ENCODE measurements at regions not wholly inside any gene's neighbourhood (a gene's known extent, or its start where the extent isn't known, plus 50 kb on each side); places are given as distances from the start of the nearest gene placed in this dataset.

DNA sequence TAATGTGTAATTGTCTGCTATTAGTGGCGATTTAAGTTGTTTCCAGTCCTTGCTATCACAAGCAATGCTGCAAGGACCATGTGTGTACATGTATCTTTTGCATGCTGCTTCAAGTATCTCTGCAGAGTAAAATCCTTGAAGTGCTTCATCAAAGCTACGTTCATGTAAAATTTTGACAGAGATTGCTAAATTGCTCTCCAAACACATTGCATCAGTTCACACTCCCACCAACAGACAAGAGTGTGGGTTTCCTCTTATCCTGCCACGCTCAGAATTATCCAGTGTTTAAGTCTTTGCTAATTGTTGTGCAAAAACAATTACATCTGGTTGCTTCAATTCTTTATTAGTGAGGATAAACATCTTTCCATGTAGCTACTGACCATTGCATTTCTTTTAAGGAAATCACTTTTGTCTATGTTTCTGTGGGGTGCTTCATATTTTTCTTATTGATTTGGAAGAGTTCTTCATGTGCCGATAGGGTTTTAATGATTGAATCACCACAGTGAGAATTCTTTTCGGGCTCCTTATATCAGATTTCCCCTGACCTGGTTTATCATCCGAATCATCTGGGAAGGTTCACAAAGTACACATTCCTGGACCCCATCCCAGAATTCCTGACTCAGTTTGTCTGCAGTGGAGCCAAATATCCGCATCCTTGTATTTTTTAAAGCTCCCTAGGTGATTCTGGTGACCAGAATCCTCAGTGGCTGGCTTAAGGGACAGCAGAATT, 56.3 kb upstream of the GALNT2 start:
- H3K36me3 Mint-ChIP-seq = no peaks in the 10 kb centered on the region
- no peak overlapping the region for H3K27ac Mint-ChIP-seq
- H3K4me1 Mint-ChIP-seq = no peaks in the 10 kb centered on the region
- DNase-seq = no peak
- CTCF ChIA-PET = no interaction called here
- peaks cover 26% of the 10 kb centered on the region for H3K27me3 Mint-ChIP-seq
- H3K9me3 Mint-ChIP-seq = no peaks in the 10 kb centered on the region
- H3K4me3 Mint-ChIP-seq = no peak overlapping the region

DNA sequence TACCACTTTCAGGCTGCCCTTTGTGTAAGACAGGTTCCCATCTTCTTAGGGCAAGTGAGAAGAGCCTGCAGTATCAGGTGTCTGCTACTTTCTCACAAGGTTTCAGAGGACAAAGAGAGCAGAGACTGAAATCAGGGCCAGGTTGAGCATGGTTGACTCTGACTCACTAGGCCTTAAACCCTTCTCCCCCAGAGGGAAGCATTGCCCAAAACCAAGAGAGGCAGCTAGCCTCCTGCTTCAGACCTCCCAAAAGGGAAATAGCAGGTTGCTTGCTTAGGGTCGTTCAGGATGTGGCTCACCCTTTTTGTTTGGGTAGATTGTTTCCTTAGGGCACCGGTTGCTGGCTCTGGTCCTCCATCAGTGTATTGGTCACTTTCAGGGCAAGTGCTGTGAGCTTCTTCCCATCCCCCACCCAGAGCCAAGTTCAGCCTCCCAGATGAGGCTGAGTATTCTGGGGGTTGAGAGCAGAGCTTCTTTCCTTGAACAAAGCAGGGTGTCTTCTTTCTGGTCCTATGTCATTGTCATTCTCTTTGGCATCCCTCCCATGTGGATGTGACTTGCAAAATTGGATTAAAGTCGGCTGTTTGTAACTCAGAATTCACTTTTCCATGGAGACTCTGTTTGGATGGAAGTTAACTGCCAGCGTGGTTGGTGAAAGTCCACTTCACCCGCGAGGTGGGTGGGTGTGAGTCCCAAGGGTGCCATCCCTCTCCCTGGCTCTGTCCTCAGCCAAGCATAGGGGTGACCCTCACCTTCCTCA, 55.5 kb upstream of the GALNT2 start:
- H3K4me3 Mint-ChIP-seq = no peak overlapping the region
- CTCF ChIA-PET = no interaction called here
- H3K27ac Mint-ChIP-seq = no peak overlapping the region
- H3K36me3 Mint-ChIP-seq = no peaks in the 10 kb centered on the region
- H3K4me1 Mint-ChIP-seq = no peaks in the 10 kb centered on the region
- H3K27me3 Mint-ChIP-seq = peaks cover 26% of the 10 kb centered on the region
- H3K9me3 Mint-ChIP-seq = no peaks in the 10 kb centered on the region
- no peak for DNase-seq

DNA sequence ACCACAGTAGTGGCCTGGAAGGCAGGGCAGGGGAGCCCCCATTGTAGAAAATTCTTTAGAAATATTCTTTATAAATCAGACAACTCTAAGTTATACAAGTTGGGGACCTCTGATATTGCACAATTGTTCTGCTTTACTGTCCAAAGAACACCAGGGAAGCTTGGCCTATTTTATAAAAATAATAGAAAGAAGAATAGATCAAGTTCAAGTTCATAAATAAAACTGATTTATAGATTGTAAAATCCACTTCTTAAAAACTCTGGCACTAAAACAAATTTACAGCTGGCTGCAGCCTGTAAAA, 55.0 kb upstream of the GALNT2 start:
- CTCF ChIA-PET = no interaction called here
- Mint-ChIP-seq H3K4me3 (no peak overlapping the region), H3K36me3 (no peaks in the 10 kb centered on the region), H3K27ac (no peak overlapping the region), H3K27me3 (peaks cover 21% of the 10 kb centered on the region), H3K4me1 (no peaks in the 10 kb centered on the region), H3K9me3 (no peaks in the 10 kb centered on the region)
- DNase-seq = no peak

DNA sequence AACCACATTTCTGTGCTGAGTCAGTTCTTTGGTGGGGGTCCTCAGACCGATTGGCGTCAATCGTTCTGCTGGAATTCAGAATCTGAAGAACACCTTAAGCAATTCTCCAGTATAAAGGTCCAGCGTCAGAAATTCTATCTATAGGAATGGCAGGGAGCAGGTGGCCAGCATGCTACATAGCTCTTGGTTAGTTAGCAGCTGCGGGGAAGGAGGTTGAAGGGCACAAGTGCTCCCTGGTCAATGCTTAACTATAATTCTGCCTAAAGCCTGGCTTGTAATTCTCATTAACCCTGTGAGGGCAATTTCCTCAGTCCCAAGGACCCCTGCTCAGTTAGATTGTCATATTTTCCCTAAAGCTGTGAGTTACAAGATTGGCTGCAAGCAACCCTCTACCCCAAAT, 54.3 kb upstream of the GALNT2 start:
- no peaks in the 10 kb centered on the region for H3K36me3 Mint-ChIP-seq
- CTCF ChIA-PET = no interaction called here
- no peaks in the 10 kb centered on the region for H3K9me3 Mint-ChIP-seq
- H3K27ac Mint-ChIP-seq = no peak overlapping the region
- no peak overlapping the region for H3K4me3 Mint-ChIP-seq
- DNase-seq = no peak
- H3K4me1 Mint-ChIP-seq = no peaks in the 10 kb centered on the region
- peaks cover 17% of the 10 kb centered on the region for H3K27me3 Mint-ChIP-seq

DNA sequence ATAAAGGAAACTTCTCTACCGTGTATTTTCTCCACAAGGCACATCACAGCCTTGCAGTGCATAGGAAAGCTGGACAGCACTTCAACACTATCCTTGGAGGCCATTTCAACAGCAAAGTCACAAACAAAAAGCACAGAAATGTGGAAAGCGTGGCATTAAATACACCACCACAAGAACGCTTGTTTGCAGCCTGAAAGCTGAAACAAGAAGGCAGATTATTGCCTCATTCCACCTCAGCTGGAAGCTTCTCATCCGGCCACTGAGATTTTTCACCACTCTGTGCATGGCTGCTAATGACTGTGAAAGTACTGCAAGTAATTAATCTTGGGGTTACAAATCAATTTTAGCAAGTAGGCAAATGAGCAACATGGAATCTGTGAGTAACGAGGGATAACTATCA, 50.9 kb upstream of the GALNT2 start:
- CTCF ChIA-PET = interaction anchor here (0.6 kb wide), 1 partner anchor 533 kb away, joined by 3 read pairs; no protein-coding TSS in a partner anchor
- no peak for DNase-seq
- Mint-ChIP-seq H3K4me3 (no peak overlapping the region), H3K36me3 (no peaks in the 10 kb centered on the region), H3K27me3 (peaks cover 13% of the 10 kb centered on the region), H3K4me1 (no peaks in the 10 kb centered on the region), H3K27ac (no peak overlapping the region), H3K9me3 (no peaks in the 10 kb centered on the region)

Measured in activated naive CD4-positive, alpha-beta T cell treated with anti-CD3 and anti-CD28 coated beads, Interleukin-2, amount 10 ng/mL, durations not matched to agents 7 days and 5 days (primary cell).